Fibroblast of skin of abdomen (primary cell): ENCODE measurements at regions not wholly inside any gene's neighbourhood (a gene's known extent, or its start where the extent isn't known, plus 50 kb on each side); places are given as distances from the start of the nearest gene placed in this dataset.

Experiments used
- DNase-seq: peaks from one replicate; pipeline ENCODE4 v3.0.0-alpha.2; 2013

DNA sequence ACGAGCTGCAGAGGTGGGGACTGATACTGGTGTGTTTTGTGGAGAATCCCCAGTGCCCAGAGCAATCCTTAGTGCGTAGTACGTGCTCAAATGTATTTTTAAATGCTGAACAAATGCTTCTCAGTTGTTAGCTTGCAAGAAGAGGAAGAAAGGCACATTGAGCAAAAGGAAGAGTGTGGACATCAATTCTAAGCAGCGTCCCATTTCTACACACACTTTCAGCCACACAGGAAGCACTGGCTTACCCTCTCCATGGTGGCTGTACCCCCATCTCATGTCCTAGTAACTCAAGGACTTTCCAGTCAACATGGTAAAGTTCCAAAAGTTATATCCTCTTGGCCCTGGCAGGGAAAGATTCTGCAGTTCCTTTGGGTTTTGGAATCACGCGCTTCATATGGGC lies 98.8 kb upstream of the NXT1 start:
- DNase-seq: no peak

DNA sequence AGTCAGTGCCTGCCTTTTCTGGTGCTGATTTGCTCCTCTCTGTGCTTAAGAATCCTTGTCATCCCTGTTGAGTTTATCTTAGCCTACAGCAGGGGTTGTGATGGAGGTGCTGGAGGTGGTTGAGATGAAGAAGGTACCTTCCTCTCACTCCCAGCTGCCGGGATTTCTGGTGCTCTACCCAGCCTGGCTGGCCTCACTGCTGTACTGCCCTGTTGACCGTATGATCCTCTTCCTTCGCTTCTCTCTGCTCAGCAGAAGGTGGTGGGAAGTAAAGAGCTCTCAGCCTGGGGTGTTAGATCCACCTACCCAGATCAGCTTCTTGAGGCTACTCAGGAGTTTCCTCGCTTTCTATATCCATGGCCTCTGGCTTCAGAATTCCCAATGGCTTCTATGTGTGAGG lies 101.0 kb upstream of the NXT1 start:
- no peak for DNase-seq

DNA sequence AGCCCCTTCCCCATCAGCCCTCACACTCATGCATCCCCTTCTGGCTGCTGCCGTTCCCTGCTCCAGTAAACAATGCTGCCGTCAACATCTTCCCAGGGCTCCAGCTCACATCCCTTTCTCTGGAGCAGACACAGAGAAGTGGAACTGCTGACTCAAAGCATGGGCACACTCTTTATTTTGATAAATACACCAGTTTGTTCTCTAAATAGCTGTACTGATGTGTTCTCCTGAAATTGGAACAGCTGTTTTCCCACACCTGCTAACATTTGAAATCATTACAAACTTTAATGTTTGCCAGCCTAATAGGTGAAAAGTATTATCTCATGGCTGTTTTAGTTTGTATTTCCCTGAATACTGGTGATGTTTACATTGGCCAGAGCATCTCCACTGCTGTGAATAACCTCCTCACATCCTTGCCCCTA lies 102.1 kb upstream of the NXT1 start:
- DNase-seq: no peak

DNA sequence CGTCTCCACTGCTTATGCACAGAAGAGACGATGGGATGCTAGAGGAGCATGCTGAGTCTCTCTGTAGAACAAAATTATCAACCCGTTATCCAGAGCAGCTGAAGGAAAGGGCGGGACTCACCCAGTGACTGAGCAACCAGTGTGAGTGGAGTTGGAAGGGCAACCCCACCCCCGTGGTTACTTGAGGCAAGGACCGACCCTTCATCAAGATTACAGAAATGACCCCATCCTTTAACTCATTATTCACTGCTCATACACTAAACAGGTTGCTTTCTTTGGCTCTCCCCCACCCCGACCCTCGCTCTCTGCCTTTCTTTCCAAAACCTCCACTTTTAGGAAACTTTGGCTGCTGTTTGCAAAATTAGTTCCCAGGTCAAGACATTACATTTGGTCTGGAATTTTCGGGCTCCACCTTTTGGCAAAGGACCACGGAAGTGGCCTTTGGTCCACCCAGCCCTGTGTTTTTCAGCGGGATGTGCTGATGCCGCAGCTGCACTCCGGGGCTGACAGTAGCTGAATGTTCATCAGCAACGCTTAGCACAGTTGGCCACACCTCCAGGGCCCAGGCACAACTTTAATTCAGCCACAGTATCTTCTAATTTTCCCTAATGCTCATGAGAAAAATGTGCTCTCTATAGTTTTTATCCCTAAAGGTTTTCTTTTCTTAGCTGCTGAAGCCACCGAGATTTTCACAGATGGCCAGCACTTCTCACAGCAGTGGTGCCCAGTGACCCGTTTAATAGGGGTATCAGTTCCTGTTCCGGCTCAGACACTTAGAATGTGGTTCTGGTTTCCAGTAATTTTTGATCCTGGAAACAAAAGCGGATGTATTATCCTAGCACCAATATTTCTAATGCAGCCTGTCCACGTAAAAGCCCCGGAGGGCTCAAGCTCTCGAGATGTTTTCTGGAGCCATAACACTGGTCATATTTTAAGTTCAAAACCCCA lies 103.6 kb upstream of the NXT1 start:
- DNase-seq: no peak

DNA sequence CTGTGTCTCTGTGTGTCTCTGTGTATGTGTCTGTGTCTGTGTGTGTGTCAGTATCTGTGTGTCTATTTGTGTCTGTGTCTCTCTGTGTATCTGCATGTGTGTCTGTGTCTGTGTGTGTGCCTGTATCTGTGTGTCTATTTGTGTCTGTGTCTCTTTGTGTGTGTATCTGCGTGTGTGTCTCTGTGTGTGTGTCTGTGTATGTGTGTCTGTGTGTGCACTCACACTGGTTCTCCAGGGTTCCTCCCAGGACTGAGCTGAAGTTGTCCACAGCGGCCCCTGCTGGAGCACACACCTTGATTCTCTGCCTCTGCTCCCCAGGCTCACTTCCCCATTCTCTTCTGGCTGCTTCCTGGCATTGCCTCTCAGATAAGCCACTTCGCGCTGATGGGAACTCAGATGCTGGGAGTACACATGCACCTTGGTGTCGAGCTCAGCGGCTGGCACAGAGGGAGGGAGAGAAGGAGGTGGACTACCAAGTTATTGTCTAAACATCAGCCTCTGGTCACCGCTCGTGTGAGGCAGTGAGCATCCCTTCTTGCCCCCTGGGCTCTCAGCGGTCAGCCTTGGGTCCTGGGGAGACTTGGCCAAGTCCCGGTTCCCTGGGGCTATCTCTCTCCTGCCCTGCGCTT lies 104.9 kb upstream of the NXT1 start:
- peak; percentile 42 for DNase-seq

DNA sequence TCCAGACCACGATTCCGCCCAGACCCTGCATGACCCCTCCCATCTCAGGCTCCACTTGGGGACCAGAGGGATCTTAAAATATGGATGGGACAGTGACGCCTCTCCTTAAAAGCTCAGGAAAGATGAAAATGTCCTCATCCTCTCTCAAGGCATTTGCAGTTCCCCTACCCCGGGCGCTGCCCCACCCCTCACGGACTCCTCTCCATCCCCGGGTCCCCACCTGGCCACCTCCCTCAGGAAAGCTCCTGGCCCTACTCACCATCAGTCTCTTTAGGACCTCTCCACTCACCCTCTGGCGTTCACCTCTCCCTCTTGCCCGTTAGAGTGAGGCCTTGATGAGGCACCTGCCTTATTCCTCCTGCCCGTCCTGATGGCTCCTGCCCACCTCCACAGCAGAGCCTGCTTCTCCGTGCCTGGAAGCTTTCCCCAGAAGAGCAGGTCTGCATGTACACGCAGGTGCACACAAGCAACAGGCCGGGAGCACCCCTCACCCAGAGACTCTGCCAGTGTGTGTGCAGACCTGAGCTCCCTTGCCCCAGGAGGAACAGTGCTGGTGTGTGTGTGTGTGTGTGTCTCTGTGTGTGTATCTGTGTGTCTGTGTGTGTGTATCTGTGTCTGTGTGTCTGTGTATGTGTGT lies 105.6 kb upstream of the NXT1 start:
- DNase-seq: no peak

DNA sequence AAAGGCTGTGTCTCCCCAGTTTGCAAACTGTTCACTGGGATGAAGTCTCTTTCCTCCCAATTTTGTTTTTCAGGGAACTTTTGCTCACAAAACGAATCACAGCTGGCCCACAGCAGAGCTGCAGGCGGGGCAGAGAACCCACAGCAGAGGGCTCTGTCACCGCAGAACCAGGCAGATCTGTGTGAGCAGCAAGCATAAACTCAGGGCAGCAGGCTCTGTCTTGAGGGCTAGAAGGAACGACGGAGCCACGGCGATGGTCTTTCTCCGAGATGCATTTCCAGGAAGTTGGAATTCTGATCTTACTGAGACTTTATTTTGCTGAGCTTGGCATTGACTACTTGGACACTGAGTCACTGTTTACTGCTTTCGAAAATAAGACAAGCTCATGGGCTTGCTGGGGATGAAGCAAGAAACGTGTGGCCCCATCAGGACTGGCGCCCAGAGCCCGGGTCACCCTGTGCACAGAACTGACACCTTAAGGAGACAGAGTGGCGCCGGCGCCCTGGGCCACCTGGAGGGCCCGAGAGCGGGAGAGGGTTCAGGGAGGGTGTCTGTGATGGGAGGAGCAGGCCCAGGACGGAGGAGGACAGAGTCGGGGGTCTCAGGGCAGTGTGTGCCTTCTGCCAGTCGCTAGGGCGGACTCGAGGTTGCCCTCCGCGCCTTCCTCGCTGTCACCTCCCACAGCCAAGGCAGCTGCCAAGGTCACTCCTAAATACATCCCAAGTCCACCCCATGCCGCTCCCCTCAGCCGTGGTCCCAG lies 106.3 kb upstream of the NXT1 start:
- peak; percentile 28 for DNase-seq

DNA sequence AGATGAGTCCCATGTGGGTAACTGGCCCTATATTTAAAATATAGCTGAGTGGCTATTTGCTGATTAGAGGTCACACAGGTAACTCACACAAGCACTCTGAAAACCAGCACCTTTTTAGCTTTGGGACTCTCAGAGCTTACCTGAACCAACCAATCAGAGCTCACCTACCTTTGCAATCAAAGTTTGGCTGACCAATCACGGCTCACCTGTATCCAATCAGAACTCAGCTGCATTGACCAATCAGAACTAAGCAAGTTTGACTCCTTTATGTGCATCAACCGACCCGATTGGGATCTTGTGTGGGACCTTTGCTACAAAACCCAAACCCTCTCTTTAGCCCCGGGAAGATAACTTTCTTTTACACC lies 106.8 kb upstream of the NXT1 start:
- DNase-seq: no peak

DNA sequence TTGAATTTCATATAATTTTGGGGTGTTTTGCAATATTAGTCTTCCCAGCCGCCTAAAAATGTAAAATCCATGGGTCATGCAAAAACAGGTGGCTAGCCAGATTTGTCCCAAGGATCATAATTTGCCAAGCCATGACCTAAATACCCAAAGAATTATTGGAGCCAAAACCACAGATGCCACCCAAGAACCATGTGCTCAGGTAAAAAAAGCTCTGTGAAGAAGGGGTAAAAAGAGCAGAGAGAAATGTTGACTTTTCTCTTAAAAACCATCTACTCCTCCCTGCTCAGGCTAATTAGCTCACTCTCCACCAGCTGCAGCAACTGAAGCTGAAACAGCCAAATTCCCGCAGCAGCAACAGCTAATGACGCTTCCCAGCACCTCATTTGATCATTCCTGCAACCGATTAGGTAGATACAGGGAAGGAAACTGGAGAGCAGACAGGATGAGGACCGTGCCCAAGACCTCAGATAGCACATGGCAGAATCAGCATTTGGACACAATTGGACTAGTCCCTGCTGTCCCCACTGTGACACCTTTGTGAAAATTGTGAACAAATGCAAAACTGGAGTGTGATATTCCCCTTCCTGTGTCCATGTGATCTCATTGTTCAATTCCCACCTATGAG lies 107.9 kb upstream of the NXT1 start:
- DNase-seq: no peak

DNA sequence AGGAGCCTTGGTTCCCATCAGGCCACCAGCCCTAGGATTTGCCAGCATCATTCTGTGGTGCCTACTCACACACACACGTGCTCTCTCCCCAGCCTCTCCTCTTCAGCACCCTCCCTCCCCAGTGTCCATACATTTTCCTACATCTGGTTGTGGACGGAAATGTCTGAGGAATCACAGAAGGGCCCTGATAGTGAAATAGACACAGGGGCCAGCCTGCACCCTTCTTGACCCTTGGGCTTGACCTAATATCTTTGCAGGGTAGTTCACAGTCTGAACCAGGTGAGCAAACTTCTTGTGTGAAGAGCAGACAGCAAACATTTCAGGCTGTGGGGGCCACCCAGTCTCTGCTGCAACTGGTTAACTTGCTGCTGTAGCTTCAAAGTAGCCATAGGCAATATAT lies 108.5 kb upstream of the NXT1 start:
- no peak for DNase-seq

DNA sequence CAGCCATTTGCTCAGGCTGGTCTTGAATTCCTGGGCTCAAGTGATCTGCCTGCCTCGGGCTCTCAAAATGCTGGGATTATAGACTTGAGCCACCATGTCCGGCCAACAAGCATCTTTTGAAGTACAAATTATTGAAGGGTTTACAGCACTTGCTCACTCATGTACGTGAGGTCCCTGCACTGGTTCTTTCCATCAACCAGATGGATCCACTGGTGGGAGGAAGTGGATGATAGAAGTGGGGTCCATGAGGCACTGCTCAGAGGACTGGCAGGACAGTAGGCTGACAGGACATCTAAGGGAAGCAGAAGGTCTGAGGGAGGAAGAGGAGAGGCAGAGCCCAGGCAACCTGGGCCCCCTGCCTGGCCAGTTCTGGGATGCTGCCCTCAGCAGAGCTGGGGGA lies 109.2 kb upstream of the NXT1 start:
- DNase-seq: no peak

DNA sequence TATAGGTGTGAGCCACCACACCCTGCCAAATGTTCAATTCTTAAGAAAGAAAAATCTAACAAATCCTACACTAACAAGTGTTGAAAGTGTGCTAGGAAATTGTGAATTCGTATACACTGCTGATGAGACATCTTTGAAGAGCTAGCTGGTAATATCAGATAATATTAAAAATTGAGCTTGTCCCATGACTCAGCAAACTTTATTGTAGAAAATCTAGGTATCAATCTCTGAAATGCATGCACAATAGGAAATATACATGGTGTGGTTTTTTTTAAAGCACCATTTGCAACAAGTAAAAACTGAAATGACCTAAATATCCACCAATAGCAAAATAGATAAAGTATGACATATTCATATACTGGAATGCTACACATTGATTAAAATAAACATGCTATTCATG lies 110.1 kb upstream of the NXT1 start:
- no peak for DNase-seq

DNA sequence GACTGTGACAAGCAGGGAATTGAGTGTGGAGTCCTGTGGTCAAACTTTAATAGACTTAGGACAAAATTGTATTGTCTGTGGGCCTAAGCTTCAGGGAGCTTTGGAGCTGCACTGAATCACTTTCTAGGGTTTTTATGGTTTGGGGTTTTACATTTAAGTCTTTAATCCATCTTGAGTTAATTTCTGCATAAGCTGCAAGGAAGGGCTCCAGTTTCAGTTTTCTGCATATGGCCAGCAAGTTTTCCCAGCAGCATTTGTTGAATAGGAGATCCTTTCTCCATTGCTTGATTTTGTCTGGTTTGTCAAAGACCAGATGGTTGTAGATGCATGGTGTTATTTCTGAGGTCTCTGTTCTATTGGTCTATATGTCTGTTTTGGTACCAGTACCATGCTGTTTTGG lies 113.4 kb upstream of the NXT1 start:
- DNase-seq: no peak

DNA sequence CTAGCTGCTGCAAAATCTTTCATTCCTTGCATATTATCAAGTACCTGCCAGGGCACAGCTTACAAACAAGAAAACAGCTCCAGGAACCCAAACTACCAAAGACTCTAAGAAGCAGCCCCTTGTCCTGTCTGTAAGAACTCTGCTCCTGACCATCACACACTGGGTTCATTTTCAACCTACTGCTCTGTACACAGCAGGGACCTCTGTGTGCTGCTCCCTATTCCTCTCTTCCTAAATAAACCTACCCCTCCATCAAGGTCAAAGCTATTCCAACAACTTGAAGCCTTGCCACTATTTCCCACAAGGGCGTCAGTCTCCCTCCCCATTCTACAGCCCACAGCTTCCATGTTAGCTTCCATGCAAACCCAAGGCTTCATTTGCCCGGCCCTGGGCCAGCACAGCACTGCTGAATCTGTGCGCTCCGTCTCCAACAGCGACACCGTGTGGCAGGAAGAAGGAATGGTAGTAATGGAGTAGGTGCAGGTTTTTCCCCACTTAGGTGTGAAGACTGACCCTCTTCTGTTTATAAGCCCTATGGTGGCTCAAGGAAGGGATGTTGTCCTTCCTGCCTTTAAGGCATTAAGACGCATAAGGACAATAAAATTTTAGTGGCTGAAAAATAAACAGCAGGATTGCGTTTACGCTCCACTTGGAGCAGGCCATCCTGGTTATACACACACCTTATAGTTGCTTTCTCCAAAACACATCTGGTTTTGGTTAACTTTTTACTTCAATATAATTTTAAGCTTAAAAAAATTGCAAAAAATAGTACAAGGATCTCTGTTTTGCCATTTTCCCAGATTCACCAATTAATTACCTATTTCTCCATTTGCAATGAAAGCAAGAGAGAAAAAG lies 115.2 kb upstream of the NXT1 start:
- peak; percentile 42 for DNase-seq

DNA sequence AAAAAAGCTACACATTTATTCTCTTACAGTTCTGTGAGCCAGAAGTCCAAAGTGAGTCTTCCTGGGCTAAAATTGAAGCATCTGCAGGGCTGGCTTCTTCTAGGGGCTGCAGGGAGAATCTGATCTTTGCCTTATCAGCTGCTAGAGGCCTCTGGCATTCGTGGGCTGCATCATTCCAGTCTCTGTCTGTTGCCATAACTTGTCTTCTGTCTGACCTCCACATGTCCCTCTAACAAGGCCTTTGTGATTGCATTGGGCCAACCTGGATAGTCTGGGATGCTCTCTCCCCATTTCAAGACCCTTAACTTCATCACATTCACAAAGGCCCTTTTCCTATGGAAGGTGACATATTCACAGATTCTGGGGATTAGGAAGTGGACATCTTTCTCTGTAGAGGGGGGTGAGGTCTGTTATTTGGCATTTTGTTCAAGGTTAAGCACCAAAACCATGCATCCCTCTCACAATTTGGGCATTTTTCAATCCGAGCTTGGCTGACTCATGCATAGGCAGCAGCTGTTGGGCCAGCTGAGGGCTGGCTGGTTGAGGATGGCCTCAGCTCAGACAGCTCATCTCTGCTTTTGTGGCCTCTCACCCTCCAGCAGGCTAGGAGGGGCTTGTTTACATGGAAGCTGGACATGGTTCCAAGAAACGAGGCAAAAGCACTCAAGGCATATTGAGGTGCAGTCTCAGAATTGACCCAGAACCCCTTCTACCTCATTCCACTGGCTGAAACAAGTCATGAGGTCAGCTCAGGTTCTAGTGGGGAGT lies 116.1 kb upstream of the NXT1 start:
- no peak for DNase-seq

DNA sequence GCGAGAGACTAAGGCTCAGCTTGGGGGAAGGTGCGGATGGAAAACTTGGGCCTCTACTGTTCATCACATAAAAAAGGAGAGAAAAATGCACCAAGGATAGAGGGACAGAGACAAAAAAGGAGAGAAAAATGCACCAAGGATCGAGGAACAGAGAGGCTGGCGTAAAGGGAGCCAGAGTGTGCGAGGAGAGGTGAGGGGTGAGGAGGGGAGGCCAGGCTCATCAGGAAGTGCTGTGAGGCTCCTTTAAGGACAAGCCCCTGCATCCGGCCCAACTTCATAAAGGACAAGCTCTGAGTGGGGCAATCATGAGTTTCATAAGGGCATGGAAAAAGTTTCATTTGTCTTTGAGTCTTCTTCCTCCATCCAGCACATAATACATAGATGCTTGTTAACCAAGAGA lies 117.2 kb upstream of the NXT1 start:
- no peak for DNase-seq

DNA sequence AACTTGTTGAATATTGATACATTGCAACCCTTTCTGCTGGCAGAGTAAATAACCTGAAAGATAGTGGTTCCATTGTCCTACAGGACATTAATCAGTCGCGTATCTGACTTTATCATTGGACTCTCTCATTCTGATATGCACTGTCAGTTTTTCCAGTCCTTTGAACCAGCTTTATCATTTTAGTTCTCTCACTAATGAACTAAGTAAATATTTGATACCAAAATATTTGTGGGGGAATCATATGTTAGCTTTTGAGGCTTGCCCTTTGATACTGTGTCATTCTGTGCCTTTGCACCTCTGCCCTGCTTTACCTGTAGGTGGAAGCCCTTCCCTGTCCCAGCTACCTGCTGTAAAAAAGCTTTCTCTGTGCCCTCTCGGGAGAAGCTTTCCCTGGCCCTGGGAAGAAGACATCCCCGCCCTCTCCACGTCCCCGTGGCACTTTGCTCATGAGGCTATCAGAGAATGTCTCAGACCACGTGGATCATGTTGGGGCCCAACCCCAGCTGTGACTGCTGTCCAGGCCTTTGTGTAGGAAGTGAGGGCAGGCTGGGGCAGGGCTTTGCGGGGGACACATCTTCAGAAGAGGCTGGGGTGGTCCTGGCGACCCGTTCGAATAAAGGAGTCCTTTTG lies 117.8 kb upstream of the NXT1 start:
- DNase-seq: no peak

DNA sequence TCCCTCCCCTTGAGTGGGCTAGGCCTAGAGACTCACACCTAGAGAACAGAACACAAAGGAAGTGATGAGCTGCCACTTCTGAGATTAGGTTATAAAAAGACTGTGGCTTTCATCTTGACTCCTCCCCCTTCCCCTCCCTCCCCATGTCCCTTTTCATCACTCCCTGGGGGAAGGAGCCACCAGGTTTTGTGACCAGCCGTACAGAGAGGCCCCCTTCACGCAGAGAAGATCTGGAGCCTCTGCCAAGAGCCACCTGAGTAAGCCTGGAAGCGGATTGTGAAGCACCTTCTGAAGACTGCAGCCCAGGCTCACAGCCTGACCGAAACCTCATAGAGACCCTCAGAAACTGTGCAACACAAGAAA lies 118.4 kb upstream of the NXT1 start:
- no peak for DNase-seq

DNA sequence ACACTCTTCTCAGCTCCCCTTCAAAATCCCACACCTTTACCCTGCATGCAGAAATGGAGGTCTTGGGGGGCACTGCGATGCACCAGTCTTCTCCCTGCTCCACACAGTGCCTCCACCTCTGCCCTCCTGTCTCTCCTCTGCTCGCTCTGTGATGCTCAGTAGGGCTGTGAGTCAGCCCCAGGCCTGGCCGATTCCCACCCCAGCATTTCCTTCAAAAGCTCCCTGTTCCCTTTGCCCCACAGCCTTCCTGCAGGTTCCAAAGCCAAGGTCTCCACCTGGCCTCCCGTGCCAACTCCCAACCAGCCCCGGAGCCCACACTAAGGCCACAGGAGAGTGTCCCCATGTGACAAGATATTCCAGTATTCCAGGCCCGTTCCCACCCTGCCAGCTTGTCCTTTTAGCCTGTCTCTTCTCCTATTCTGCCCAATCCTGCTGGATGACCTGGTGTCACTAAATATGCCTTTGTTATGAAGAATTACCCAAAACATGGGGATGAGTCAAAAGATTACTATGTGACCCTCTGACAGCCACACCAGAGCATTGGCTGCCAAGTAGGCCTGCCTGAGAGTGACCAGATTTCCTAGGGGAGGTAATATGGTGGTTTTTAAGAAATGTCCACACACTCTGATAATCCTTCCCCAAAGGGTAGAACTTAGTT lies 118.9 kb upstream of the NXT1 start:
- peak; percentile 10 for DNase-seq
